HT-29 (cell line): ENCODE measurements at regions not wholly inside any gene's neighbourhood (a gene's known extent, or its start where the extent isn't known, plus 50 kb on each side); places are given as distances from the start of the nearest gene placed in this dataset.
"Not testable (repeated sequence)": the region's sequence is repeated elsewhere in the genome, so short reads cannot be mapped to it uniquely, and the experiment has no call there.

ENCODE experiments used
- DNase-seq: peaks from one replicate; pipeline ENCODE4 v3.0.0-alpha.2; 2015; ENCODE audit warnings: low spot score

- no peak for DNase-seq
Observed at GRCh38 chr6:144762469-144762868, 477.3 kb downstream of the UTRN start.

DNA sequence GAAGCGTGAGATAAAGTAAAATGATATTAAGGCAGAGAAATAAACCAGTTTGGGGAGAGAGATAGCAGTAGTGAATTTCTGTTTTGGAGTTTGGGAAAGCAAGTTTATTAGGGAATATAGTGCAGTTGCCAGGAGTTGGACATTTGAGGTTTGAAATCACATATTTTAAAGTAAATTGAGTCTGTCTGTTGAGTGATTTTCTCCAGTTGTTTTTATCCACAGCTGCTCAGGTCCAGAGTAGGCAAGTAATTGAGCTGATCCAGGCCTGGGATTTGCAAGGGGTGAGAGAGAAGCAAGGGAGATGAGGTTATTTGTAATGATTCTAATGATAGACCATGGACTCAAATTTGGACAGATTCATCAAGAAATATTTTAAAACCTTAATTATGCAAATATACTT is 481.9 kb downstream of the UTRN start:
- DNase-seq: no peak

- DNase-seq: no peak
Observed at GRCh38 chr6:144768551-144769075, 483.5 kb downstream of the UTRN start.

DNA sequence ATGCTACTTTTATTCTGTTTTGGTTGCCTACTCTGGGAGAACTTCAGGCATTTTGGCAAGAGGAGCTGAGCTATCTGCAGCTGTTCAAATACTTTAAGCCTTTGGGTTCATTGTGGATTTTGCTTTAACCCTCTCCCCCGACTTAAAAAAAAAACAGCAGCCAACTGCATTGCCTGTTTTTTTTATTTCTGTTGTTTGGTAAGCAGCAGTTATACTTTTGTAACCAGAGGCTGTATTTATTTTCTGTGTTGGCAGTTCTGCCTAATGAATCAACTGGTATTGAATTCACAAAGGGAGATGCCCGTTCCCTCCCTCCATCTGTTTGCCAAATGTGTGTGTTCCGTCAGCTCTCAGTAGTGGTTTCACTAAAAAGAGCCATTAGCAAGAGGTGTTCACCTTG is 484.0 kb downstream of the UTRN start:
- DNase-seq: no peak

- DNase-seq: no peak
Observed at GRCh38 chr6:144776031-144776819, 491.1 kb downstream of the UTRN start.

DNA sequence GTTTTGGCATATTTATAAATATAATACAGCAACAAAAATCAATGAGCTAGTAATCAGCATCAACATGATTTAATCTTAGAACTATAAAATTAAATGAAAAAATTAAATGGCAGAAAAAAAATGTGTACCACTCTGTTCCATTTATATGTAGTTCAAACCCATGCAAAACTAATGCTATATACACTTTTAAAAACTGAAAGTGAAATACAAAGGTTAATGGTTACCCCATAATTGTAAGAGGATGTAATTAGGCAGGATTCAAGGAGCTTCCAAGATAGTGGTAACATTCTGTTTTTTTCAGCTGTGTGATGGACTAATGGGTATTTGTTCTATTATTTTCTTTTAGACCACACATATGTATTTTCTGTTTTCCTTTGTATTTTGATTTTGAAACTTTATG is 492.1 kb downstream of the UTRN start:
- no peak for DNase-seq

- DNase-seq: no peak
Observed at GRCh38 chr6:144778056-144778455, 492.9 kb downstream of the UTRN start.

DNA sequence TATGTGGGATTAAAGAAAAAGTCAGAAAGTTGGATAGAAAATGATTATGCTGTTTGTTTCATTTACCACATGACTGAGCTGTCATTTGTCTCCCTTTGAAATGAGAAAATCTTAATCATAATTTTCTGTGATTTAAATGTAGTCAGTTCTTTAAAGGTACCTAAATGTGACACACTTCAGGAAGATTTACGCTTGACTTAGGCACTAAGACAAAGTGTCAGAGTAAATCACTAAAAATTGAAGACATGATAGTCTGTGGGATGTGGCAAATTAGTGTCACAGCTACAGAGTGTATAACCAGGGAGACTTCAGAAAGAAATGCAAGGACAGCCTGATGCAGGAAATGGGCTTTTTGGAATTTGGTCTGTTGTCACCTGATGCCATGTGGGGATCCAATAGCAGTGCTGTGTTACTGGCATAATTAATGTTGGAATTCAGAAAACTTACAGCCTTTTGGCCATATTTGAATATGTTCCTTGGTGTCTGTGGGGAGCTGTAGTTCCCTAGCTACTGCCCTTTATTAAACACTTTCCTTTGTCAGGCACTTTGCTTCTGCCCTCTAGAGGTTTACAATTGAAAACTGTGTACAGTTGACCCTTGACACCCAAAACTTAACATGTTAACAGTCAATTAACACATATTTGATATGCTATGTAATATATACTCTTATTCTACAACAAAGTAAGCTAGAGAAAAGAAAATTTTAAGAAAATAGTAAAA is 493.8 kb downstream of the UTRN start:
- DNase-seq: peak; percentile 11

GRCh38 chr6:144781836-144782235 is 496.7 kb downstream of the UTRN start:
- no peak for DNase-seq

DNA sequence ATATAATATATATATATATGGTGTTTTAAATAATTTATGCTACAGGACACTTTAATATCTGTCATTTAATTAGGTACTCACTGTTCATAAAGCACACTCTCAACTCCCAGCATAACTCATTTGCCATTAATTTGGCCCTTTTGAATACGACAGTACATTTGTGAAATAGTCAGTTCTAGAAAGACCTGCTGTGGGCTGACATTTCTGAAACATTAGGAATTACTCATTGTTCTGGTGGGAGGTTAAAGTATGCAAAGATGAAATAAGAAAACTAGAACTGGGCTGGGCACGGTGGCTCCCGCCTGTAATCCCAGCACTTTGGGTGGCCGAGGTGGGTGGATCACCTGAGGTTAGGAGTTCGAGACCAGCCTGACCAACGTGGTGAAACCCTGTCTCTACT is 497.5 kb downstream of the UTRN start:
- no peak for DNase-seq

DNA sequence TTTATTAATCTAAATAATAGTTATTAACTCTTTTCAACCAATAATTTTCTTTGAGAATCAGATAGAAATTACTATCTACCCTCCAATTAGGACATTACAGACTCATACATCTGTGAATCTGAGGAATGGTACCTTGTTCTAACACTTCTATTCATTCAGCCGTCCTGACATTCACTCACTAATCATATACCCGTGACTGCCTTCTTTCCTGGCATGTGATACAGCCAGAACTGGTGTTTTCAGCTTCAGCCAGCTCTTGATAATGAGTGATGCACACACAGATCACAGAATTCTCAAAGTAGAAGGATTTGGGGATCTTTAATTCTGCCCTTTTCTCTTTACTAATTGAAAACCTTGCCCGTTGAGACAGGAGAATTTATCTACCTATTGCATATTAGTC is 499.9 kb downstream of the UTRN start:
- no peak for DNase-seq

DNA sequence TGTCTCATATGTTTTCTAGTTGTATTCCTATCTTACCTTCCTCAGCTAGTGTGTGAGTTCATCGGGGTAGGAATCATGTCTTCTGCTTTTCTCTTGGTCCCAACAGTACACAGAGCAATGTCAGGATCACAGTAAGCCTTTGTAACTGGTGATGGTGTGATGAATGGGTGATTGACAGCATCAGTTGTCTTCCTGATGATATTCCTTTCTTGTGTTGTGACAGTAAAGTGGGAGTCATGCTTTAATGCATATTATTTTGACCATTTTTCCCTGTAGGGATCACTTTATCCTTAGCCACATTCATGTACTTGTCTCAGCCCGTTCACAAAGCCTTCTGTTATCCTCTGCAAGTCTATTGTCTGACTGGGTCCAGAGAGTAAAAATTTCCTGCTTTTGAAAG is 501.7 kb downstream of the UTRN start:
- DNase-seq: no peak

DNA sequence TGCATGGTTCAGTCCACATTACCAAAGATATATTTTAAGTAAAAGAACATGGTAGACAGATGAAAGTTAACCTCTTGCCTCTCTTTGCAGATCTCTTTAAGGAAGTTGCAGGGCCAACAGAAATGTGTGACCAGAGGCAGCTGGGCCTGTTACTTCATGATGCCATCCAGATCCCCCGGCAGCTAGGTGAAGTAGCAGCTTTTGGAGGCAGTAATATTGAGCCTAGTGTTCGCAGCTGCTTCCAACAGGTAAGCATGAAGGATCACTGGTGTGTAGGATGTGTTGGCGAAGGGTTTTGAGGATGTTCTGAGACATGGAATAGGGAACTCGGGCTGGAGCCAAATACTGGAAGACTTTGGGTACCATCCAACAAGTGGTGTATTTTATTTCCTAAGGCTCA is 508.6 kb downstream of the UTRN start:
- DNase-seq: no peak

DNA sequence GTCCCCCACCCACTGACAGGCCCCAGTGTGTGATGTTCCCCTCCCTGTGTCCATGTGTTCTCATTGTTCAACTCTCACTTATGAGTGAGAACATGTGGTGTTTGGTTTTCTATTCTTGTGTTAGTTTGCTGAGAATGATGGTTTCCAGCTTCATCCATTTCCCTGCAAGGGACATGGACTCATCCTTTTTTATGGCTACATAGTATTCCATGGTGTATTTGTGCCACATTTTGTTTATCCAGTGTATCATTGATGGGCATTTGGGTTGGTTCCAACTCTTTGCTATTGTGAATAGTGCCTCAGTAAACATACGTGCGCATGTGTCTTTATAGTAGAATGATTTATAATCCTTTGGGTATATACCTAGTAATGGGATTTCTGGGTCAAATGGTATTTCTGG is 509.9 kb downstream of the UTRN start:
- not testable (repeated sequence) for DNase-seq

DNA sequence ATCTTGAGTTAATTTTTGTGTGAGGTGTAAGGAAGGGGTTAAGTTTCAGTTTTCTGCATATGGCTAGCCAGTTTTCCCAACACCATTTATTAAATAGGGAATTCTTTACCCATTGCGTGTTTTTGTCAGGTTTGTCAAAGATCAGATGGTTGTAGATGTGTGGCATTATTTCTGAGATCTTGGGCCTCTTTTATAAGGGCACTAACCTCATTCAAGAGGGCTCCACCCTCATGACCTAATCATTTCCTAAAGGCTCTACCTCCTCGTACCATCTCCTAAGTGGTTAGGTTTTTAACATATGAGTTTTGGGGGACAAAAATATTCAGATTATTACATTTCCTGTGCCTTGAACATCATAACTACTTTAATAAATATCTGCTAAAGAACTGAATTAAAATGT is 510.9 kb downstream of the UTRN start:
- DNase-seq: no peak

- peak; percentile 32 for DNase-seq
Observed at GRCh38 chr6:144797881-144798589, 512.9 kb downstream of the UTRN start.

DNA sequence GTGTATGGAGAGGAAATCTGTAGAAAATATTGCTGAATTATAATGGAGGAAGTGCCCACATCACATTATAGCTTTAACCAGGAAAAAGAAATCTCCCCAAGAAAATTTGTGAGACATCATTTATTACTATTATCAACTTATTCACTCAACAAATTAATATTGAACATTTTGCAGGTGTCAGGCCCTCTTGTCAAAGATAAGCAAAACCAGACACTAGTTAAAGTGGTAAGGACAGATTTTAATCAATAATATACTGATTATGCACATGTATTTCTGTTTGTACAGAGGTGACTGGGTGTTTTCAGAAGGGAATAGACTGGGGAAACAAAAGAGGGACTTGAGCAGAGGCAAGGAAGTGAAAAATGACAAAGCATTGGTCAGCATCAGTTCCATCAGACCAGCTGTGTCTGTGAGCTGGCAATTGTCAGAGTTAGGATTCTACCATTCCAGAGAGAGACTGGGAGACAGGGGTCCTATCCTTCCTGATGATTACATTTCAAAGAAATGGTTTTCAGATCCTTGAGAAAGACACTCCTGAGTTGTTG is 519.2 kb downstream of the UTRN start:
- DNase-seq: no peak

- no peak for DNase-seq
Observed at GRCh38 chr6:144805049-144805448, 519.9 kb downstream of the UTRN start.

- DNase-seq: no peak
Observed at GRCh38 chr6:144806222-144806621, 521.1 kb downstream of the UTRN start.

- DNase-seq: no peak
Observed at GRCh38 chr6:144809120-144809519, 524.0 kb downstream of the UTRN start.

- no peak for DNase-seq
Observed at GRCh38 chr6:144809969-144810368, 524.8 kb downstream of the UTRN start.

DNA sequence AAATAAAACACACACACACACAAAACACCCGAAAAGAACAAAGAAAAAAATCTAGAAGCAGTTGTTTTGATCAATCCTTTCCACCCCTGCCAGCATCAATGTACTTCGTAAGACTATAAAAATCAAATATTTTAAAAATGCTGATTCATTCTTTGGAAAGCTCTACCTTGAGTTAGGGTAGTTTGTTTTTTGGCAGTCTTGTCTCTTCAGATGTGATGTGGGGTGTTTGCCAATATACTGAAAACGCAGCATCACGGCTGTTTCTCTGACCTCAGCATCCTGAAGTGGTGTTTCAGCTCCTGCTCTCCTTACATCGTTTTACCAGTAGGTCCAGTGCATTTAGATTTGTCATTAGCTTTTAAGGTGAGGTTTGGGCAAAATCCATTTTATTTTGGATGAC is 526.0 kb downstream of the UTRN start:
- DNase-seq: no peak
